D721Med (cell line): ENCODE measurements at regions not wholly inside any gene's neighbourhood (a gene's known extent, or its start where the extent isn't known, plus 50 kb on each side); places are given as distances from the start of the nearest gene placed in this dataset.

Source experiments
- DNase-seq: peaks from one replicate; pipeline ENCODE4 v3.0.0; 2011; ENCODE audit warnings: low spot score; ENCODE audit not compliant: insufficient read length
- FAIRE-seq: peaks from 2 replicates; lab custom pipeline; 2011; peaks lifted over from hg19 to GRCh38; lab: Jason Lieb, UNC
- TF ChIP-seq, protein P1 (sequence below): IDR thresholded peaks from 2 replicates; pipeline ENCODE4 v1.5.1; 2012; ENCODE audit warnings: mild to moderate bottlenecking, control low read depth; ENCODE audit not compliant: insufficient read depth; ENCODE audit errors: missing control alignments

DNA sequence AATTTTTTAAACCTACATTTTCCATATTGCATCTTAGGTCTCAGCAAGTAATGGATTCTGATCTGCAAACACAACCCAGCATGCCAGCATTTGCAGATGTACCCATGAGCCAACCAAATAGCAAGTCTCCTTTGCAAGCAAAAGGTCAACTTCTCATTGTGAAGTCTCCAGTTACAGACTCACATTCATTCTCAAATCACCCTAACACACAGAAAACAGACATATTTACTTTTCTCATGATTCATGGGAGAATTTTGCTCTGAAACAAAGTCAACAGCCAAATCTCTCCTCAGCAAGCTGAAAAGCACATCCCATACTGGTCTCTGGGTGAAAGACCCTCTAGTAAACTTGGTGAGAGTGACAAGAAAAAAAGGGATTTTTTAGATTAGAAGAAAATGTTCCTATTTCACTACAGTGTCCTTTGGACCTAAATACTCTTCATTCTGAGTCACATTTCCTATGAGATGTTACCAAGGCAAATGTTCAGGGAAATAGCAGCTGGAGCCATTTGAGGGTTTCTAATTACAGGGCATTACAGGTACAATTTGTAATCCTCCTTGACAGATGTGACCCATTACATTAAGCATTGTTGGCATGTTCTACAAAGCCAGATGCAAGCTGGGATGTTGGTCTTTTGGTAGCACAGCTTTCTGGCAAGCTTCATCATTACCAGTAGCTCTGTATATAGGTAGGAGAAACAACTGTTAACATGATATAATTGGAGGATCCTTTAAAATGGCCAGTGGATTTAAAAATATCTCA is 383.3 kb downstream of the SMARCA1 start:
- DNase-seq (no peak), FAIRE-seq (peak; percentile 58)
- TF ChIP-seq, protein P1, sequence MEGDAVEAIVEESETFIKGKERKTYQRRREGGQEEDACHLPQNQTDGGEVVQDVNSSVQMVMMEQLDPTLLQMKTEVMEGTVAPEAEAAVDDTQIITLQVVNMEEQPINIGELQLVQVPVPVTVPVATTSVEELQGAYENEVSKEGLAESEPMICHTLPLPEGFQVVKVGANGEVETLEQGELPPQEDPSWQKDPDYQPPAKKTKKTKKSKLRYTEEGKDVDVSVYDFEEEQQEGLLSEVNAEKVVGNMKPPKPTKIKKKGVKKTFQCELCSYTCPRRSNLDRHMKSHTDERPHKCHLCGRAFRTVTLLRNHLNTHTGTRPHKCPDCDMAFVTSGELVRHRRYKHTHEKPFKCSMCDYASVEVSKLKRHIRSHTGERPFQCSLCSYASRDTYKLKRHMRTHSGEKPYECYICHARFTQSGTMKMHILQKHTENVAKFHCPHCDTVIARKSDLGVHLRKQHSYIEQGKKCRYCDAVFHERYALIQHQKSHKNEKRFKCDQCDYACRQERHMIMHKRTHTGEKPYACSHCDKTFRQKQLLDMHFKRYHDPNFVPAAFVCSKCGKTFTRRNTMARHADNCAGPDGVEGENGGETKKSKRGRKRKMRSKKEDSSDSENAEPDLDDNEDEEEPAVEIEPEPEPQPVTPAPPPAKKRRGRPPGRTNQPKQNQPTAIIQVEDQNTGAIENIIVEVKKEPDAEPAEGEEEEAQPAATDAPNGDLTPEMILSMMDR = no peak

DNA sequence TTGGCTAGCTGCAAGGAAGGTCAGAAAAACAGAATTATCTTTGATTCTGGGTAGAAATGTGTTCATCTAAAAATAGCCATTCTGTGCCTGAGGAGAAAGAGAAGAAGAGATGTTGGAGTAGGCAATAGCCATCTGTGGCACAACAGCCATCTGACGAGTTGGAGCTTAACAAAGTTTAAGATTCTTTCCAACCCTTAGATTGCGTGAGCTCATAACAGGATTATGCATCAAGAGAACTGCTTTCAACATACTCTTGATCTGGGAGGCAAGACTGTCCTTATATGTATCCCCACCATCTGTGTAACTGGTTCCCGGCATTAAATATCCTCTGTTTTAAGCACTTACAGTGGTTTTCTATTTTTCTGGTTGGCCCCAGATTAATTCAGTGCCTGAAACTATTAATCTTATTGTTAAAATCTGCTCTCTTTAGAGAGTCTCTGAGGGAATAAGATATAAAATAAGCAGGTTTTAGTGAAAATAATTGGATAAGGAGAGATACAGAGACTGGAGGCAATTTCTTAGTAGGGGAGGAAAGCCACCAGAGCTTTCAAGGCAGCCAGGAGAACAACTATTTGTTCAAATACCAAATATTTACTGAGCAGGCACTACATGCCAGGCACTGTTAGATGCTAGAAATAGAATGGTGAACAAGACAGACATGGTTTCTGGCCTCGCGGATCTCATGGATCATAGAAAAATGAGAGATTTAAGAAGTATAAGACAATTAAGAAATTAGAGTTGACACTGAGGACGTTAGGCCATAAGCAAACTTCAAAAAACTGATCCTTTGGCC is 398.0 kb downstream of the SMARCA1 start:
- FAIRE-seq (peak; percentile 35), DNase-seq (no peak)
- TF ChIP-seq, protein P1 = no peak

DNA sequence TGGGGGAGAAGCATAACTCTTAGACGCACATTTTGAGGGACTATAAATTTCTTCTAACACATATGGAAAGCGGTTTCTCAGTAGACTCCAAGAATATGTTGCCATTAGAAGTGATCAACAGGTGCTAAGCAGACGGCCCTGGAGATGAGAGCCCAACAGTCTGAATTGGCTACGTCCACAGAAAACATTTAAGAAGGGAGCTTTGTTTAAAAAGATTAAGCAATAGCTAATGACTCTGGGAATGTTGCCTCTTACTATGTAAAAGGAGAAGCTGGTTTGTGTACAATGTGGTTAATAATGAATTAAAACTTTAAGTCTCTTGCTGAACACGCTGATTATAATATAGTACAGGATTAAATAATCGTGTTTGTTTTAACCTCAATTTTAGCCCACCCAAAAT is 399.5 kb downstream of the SMARCA1 start:
- TF ChIP-seq, protein P1 = no peak

DNA sequence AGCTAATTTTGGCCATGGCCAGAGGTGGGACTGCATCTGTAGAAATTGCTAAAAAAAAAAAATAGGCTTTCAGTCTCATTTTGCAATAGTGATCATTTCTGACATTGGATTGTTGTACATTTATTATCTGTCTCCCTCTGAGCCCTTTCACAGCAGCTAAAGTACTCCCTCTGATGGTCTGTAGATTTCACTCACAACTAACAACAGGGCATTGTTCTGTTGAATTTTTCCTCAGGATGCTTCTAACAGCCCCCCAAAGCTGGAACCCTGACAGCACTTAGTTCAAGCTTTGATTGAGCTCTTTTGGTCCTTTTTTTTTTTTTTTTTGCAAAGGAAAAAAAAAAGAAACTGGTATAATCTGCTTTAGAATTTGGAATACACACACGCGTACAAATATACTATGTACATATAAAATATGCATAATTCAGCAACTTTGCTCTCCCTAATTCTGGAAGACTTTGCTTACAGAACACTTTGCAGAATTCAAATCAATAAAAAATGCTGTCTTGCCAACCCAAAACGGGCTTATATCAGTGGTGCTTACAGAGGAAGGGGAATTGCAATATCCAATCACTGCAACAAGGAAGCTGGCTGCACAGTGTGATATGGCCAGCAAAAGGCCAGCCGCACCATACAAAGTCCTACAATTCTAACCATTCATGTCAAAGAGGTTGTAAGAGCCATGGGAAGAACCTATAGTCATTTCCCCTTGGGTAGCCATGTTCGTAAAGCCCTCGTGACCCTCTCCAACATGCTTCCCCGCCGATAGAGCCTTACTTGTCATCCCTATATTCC is 406.4 kb downstream of the SMARCA1 start:
- DNase-seq = no peak

More for the DNA sequence above, 399.5 kb downstream of the SMARCA1 start:
- DNase-seq (no peak), FAIRE-seq (no peak)

DNA sequence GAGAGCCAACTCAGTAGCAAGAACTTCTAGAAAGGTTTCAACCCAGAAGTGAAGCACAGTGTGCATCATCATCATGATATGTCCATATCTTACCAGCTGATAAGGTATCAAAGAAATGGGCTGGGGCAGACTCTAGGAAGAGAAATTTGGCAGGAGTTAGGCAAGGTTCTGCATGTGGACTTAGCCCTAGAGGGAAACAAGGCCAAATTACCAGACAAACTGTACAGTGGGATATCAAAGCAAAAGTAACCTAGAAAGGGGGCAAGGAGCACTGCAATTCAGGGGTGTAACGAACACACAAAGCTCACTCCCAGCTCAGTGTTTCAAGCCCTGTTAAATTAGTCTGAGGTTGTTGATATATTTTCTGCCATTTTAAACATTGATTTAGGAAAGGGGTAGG is 407.4 kb downstream of the SMARCA1 start:
- TF ChIP-seq, protein P1 = no peak
- DNase-seq (no peak), FAIRE-seq (no peak)

More for the DNA sequence above, 406.4 kb downstream of the SMARCA1 start:
- TF ChIP-seq, protein P1 = peak; percentile 35
- no peak for FAIRE-seq

DNA sequence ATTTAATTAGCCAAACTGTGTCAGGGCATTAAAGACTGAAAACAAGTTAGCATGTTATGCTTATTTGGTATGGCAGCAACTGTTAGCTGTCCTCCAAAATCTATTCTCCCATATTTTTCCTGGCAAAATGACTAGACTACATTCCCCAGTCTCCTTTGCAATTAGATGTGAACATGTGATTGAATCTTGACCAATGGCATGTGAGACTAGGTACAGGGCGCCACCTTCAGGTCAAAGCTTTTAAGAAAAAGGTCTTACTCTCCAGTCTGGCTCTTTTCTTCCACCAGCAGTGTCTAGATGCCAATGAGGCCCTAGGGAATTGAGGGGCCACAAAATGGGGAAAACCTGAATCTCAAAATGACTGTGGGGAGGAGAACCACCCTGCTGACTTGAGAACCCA is 408.2 kb downstream of the SMARCA1 start:
- FAIRE-seq (no peak), DNase-seq (no peak)
- TF ChIP-seq, protein P1 = peak; percentile 28
